Ishikawa (cell line): ENCODE measurements at regions not wholly inside any gene's neighbourhood (a gene's known extent, or its start where the extent isn't known, plus 50 kb on each side); places are given as distances from the start of the nearest gene placed in this dataset.

Experiments used
- EP300 ChIP-seq: IDR thresholded peaks from 2 replicates; pipeline ENCODE4 v1.6.1; 2012; ENCODE audit warnings: borderline replicate concordance
- RAD21 ChIP-seq: IDR thresholded peaks from 2 replicates; pipeline ENCODE4 v1.6.1; 2012; ENCODE audit warnings: low read depth

- TF ChIP-seq EP300 (no peak), RAD21 (no peak)
Measured at GRCh38 chr10:25101461-25102146, 73.2 kb upstream of the GPR158 start.
